GM21529 (cell line): ENCODE measurements at regions not wholly inside any gene's neighbourhood (a gene's known extent, or its start where the extent isn't known, plus 50 kb on each side); places are given as distances from the start of the nearest gene placed in this dataset.
A peak's percentile ranks its signal among the peaks of the same experiment; 100 is the strongest.

Experiments
- ATAC-seq: cut with Tn5 transposase; IDR thresholded peaks from one replicate; pipeline ENCODE4 v1.9.1; 2021; ENCODE audit not compliant: unreplicated experiment

DNA sequence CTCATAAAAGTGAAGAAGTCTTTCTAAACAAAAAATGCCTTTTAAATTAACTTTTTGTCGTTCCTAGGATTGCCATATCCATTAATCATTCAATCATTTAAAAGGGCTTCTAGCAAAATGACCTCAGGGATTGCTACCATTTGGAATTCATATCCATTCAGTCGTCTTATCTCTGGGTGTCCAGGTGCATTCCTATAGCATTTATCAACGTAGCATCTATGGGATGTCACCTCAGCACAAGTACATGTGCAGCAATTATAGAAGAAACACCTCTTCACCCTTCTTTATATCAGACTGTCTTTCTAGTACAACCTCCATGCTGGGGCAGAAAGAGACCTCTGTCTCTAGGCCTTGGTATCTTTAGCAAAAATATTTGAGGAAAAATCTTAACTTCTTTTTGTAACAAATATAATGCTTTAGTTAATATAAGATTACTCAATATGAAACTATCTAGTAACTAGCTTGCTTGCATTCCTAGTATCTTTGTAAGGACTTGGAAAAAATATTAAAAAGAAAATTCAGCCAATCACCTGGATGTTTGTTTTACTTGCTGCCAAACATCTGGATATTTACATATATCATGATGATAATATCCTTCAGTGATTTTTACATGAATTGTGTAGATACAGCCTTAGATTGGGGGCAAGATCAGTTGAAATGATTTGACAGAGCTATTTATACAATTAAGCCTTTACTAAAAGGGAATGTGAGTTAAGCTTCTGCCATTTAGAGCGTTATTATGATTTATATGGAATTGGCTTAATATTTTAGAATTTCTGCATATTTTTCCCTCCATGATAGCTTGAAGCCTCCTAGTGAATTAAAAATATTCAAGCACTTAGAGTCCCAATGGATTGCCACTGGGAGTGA, 356.8 kb downstream of the HDGFL1 start:
- ATAC-seq = no peak

DNA sequence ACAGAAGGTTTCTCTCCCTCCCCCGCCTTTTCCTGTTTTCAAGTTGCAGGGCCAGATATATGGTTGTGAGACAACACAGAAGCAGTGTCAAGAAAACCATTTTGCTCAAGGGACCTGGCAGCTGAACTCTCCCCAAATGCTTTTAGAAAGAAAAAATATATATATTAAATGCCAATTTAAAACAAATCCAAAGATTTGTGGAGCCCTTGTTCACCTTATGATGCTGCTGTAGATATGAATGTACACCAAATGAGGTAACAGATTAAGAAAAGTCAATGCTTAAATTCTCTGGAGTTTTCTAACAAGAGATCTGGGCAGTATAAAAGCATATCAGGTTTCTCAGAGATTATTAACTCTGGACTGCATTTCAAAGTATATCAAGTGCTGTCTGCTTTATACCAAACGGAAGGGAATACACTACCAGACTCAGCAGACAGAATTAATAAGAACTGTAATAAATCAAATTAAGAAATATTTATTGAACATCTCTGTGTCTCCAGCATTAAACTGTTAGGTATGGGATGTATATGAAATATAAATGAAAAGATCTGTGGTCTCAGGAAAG, 357.5 kb downstream of the HDGFL1 start:
- no peak for ATAC-seq

GRCh38 chr6:22928775-22929174, 359.4 kb downstream of the HDGFL1 start:
- ATAC-seq = peak; percentile 47

DNA sequence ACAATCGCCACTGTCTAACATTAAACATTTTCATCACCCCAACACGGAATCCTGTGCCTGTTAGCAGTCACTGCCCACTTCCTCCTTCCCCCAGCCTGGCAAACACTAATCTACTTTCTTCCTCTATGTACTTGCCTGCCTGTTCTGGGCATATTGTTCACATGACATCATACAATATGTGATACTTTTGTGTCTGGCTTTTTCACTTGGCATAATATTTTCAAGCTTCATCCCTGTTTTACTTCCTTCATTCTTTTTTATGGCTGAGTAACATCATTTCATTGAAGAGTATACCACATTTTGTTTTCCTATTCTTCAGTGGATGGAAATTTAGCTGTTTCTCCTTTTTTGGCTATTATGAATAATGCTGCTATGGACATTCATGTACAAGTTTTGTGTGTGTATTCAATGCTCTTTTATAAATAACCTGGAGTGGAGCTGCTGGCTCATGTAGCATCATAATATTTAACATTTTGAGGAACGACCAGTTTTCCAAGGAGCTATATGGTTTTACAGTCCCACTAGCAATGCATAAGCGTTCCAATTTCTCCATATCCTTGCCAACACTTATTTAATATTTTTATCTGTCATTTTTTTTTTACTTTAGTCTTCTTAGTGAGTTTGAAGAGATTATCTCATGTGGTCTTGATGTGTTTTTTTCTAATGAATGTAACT, 360.1 kb downstream of the HDGFL1 start:
- peak; percentile 56 for ATAC-seq

DNA sequence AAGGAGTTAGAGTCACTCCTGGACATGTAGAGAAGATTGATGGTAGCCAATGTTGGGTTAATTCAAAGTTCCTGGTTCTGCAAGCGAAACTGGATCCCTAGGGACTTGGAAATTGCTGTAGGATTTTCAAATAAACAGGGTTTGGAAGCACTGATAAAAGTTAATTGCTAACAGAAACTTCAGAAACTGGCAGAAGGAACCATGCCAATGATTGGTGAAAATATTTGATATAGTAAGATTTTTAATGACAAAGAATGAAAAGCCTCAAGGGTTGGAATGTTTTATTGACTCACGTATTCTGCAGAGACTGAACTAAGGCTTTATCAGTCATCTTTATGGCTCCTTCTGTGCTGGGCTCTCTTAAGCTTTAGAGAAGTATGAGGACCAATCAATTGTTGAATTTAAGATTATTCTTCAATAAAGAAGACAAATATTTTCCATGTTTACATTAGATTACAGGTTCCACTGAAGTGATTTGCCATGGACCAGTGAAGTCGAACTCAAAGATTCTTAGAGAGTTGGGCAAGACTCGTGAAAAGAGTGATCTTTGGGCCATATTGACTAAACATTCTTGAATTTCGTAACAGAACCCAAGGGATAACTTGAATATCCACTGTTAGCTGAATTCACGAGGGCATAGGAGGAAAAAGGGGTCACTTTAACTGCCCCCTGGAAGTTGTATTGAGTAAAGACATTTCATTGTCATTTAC, 371.4 kb downstream of the HDGFL1 start:
- no peak for ATAC-seq

DNA sequence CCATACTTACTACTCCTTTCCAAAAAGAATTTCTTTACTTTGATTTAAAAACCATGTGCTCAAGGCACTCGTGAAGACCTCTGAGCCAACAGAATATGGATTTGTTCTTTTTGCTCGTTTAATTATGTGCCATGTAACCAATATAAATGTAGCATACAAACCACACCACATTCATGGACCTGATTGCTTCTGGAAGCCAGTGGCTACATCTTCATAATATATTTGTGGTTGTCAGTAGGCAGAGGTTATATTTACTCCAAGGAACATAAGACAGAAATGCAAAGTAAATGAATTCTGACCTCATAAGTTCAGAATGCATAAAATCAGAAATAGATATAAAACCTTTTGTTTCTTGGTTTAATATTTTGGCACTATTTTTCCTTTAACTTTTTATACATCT, 373.0 kb downstream of the HDGFL1 start:
- no peak for ATAC-seq

DNA sequence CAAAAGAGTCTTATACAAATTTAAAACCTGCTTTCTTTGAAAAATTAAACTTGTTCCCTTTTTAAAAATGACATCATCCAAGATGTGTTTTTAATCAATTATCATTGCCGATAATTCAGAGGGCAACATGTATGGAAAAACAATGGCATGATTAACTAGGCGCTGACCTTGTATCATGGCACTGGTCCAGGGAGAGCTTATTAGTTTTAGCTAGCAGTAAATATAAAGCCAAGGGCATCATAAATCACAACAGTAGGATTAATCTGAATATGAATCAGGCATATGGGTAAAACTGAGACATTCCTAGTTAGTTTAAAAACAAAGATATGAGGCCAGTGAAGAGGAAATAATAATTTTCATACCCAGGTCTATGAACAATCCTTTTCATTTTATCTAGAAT, 374.0 kb downstream of the HDGFL1 start:
- ATAC-seq = no peak

DNA sequence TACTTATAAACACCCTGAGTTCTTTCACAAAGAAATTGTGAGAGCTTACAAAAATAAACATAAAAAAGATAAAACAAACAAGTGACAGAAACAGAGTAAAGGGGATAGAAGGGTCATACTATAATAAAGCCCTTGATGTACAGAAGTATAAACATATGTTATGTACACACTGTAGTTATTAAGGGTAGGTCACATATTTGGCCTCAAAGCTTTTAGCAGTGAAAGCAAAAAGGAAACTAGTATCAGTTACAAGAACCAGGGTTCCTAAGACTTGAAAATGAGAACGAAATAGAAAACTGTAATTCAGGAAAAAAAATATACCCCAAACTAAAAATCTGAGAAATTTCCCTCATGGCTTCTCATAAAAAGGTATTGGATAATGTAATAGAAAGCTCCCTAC, 380.6 kb downstream of the HDGFL1 start:
- ATAC-seq = no peak

GRCh38 chr6:22952097-22952496, 382.7 kb downstream of the HDGFL1 start:
- ATAC-seq = no peak

DNA sequence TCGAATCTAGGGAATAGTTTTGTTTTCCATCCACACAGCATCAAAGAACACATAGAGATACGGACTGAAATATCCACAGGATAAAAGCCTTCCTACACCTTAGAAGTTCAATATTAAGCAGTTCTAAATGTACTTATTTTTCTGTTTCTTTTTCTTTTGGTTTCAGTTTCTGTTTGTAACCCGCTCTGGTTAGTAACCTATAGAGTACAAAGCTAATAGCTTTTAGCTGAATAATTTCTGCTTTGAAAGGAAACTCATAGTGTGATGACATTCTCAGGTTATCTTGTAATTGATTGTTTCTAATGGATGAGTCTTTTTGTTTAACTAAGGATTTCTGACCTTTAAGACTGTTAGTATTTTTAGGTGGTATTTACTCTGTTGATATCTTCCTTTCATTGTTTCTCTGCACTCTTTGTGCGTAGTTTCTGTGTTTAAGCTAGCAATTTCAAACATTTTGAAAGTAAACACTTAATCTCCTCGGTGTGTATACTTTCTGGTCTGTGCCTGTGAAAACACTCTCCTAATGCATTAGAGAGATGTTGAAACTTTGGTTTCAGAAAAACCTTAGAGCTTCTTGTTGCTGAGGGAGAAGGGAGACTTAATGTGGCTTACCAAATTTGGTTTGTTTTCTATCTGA, 385.5 kb downstream of the HDGFL1 start:
- peak; percentile 54 for ATAC-seq

DNA sequence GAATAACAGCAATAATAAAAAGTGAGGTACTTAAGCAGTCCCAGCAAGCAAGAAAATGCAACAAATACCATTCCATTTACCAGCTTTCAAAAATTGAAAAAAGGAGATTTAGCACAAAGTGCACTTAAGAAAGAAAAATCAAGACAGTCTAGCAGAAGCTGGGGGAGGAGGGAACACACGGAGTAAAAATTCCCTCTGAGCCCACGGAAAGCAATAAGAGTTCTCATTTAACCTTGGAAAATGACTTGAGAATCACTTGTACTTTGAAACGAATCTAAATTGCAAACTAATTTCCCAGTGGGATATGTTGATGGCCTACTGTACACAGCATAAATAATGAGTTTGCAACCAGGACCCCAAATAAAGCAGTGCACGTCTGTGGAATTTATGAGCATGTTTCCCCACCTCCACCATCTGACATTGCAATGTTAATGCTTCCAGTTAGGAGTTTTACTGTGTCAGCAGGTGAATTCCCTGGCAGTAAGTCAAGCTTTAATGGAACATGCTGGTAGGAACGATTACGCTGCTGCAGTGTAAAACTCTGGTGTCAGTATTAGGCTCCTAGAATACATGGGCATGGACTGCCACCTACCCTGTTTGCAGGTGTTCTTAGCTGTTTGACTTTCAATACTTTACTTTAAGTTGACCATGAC, 386.8 kb downstream of the HDGFL1 start:
- no peak for ATAC-seq

DNA sequence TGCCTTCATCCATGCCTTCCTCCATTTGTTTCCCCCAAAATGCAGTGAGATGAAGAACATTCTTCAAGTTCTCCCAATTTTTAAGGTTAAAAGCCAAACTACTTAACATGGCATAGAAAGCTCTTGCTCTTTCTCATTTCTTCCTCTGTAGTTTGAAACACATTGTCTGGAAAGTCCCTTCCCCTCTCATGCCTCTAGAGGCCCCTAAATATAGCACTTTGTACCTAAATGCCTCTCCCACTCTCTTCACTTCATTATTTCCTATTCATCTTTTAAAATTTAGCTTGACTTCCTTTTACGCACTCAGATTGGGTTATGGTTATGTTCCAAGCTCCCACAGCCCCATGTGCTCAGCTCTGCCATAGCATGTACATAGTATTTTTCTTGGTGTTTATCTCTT, 389.3 kb downstream of the HDGFL1 start:
- peak; percentile 41 for ATAC-seq

- ATAC-seq = no peak
These were observed 390.2 kb downstream of the HDGFL1 start for GRCh38 chr6:22959571-22959970.

GRCh38 chr6:22964334-22964733, 395.0 kb downstream of the HDGFL1 start:
- no peak for ATAC-seq

- ATAC-seq = no peak
These were observed 396.5 kb downstream of the HDGFL1 start for GRCh38 chr6:22965889-22966288.

DNA sequence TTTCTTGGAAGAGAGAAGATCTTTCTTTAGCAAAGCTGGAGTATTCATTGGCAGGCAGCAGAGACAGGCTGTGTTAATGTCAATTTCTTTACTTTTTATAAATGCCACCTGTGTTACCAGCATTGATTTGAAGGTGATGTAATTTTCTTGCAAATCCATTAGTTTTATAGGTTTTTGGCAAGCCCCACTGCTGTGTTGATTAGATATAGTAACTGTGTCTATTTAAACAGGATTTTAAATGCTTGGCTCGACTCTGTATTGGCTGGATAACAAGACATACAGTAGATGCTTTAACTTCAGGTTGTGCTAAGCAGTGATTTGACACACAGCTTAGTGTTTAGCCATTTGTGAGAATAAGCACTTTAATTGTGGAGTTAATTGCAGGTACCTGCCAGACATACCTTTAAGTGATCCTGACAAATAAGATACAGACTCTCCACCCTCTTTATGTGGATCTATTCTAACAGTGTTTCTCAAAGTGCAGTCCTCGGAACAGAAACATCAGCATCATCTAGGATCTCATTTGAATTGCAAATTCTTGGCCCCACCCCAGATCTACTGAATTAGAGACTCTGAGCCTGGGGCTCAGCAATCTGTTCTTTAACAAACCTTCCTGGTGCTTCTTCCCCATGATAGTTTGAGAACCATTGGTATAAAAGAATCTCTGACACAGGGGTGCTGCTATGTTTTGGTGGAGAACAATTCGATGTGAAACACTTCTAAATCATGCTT, 397.5 kb downstream of the HDGFL1 start:
- no peak for ATAC-seq

GRCh38 chr6:22970004-22970403, 400.6 kb downstream of the HDGFL1 start:
- ATAC-seq = no peak

- ATAC-seq = no peak
These were observed 403.4 kb downstream of the HDGFL1 start for GRCh38 chr6:22972771-22973170.

DNA sequence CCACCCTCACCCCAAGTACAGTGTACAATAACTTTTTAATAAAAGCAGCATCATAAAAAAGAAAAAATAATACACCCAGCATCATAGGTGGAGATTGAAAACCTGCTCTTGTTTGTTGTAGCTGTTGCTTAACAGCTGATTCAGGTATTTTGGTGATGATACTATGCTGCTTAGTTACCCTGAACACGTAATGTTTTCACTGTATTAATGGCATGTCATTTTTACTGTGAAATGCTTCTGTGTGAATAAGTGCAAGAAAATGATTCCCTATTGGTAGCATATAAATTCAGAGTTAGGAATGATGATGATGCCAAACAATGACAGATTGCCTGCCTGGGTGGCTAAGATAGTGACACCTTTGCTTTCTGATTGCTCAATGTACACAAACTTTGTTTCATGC, 405.7 kb downstream of the HDGFL1 start:
- no peak for ATAC-seq

DNA sequence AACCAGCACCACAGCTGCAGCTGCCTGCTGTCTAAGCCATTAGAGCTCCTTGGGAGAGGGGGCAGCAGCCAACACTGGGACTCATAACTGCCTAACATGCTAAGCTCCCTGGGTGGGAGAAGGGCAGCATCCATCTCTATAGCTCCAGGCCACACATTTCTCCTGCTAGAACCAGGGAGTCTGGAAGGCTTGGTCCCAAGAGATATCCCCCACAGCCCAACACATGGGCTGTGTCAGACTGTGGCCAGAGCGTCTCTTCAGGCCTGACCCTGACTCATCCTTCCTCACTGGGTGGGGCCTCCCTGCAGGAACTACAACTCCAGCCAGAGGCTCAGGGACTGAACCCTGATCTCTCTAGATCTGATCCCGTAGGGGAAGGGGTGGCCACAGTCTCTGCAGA, 411.1 kb downstream of the HDGFL1 start:
- no peak for ATAC-seq
